ENCODE measurements at regions not wholly inside any gene's neighbourhood (a gene's known extent, or its start where the extent isn't known, plus 50 kb on each side); places are given as distances from the start of the nearest gene placed in this dataset.

DNA sequence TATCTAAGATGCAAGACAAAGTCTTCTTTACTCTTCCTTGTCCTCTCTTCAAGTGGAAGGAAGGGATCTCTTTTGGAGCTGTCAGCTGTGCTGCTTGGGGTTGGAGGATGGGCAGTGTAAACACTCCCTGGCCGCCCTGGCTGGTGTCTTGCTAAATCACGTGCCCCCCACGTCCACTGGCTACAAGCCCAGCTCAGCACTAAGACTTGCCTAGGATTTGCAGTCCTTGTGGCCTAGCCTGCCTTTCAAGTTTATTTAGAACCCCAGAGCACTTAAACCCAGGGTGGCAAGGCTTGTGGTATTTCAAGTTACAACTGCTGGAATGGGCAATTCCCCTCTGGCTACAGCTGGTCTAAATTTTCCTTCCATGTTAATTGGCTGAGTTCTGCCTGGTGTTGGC lies 272.4 kb upstream of the MYO3A start:
- no peaks in the 10 kb centered on the region for H3K9me3 Mint-ChIP-seq (ENCODE audit: unreplicated experiment)
- no peaks in the 10 kb centered on the region for H3K4me1 Mint-ChIP-seq (ENCODE audit: insufficient read depth, unreplicated experiment)
- ChIA-PET POLR2A (no interaction called here), CTCF (no interaction called here)
- BruUV-seq (replicated peaks), result no TSS peak
- H3K27me3 Mint-ChIP-seq (ENCODE audit: insufficient read depth, unreplicated experiment), result peaks cover 99% of the 10 kb centered on the region
- H3K36me3 Mint-ChIP-seq (ENCODE audit: insufficient read depth, unreplicated experiment), result no peaks in the 10 kb centered on the region
- H3K27ac Mint-ChIP-seq (ENCODE audit: low read depth, unreplicated experiment), result no peak overlapping the region
- intact Hi-C loops (cut with micrococcal nuclease), result no loop called here
- TF ChIP-seq, protein P1, sequence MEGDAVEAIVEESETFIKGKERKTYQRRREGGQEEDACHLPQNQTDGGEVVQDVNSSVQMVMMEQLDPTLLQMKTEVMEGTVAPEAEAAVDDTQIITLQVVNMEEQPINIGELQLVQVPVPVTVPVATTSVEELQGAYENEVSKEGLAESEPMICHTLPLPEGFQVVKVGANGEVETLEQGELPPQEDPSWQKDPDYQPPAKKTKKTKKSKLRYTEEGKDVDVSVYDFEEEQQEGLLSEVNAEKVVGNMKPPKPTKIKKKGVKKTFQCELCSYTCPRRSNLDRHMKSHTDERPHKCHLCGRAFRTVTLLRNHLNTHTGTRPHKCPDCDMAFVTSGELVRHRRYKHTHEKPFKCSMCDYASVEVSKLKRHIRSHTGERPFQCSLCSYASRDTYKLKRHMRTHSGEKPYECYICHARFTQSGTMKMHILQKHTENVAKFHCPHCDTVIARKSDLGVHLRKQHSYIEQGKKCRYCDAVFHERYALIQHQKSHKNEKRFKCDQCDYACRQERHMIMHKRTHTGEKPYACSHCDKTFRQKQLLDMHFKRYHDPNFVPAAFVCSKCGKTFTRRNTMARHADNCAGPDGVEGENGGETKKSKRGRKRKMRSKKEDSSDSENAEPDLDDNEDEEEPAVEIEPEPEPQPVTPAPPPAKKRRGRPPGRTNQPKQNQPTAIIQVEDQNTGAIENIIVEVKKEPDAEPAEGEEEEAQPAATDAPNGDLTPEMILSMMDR (IDR thresholded peaks at IDR 0.05; ENCODE audit: unreplicated experiment), result no peak
- no peak overlapping the region for H3K4me3 Mint-ChIP-seq (ENCODE audit: unreplicated experiment)
- DNase-seq (ENCODE audit: unreplicated experiment), result no peak

DNA sequence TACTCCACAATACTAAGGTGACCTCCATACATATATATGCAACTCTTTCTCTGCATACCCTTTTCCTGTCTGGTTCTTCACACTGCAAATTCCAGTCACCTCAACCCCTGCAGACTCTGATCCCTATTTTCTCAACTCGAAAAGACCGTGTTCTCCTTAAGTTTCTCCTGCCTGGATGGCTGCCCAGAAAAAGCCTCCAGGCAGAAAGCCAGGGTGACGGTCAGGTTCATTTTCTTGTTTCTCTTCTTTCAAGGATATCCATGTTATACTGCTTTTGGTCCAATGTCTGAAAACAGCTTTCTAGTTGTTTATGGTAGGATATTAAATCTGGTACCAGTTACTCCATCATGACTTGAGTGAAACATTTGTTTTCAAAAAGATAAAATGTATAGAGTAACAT lies 267.8 kb upstream of the MYO3A start:
- no peaks in the 10 kb centered on the region for H3K36me3 Mint-ChIP-seq (ENCODE audit: insufficient read depth, unreplicated experiment)
- intact Hi-C loops (cut with micrococcal nuclease), result no loop called here
- BruUV-seq (replicated peaks), result no TSS peak
- TF ChIP-seq, protein P1 (IDR thresholded peaks at IDR 0.05; ENCODE audit: unreplicated experiment), result no peak
- no peaks in the 10 kb centered on the region for H3K4me1 Mint-ChIP-seq (ENCODE audit: insufficient read depth, unreplicated experiment)
- peak; percentile 3 for DNase-seq (ENCODE audit: unreplicated experiment)
- H3K27ac Mint-ChIP-seq (ENCODE audit: low read depth, unreplicated experiment), result no peak overlapping the region
- no peaks in the 10 kb centered on the region for H3K9me3 Mint-ChIP-seq (ENCODE audit: unreplicated experiment)
- CTCF ChIA-PET, result no interaction called here
- POLR2A ChIA-PET, result no interaction called here
- no peak overlapping the region for H3K4me3 Mint-ChIP-seq (ENCODE audit: unreplicated experiment)
- H3K27me3 Mint-ChIP-seq (ENCODE audit: insufficient read depth, unreplicated experiment), result peaks cover 85% of the 10 kb centered on the region

DNA sequence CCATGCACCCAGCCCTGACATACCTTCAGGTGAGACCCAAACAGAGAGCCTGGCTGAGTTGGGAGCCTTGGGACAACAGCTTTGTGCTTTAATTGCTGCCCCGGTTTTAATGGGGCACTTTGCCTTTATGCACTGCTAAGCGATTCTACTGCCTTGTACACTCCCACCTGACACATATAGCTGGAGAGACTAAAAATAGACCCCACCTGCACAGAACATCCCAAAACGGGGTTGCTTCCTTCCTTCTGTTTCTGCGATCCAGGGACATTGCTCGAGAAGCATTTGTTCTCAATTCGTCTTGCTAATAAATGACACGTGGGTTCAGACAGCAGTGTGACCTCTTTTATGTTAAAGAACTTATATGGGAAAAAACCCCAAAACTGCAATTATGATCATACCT lies 258.8 kb upstream of the MYO3A start:
- intact Hi-C loops (cut with micrococcal nuclease), result no loop called here
- H3K36me3 Mint-ChIP-seq (ENCODE audit: insufficient read depth, unreplicated experiment), result no peaks in the 10 kb centered on the region
- no peak overlapping the region for H3K27ac Mint-ChIP-seq (ENCODE audit: low read depth, unreplicated experiment)
- no peaks in the 10 kb centered on the region for H3K9me3 Mint-ChIP-seq (ENCODE audit: unreplicated experiment)
- H3K27me3 Mint-ChIP-seq (ENCODE audit: insufficient read depth, unreplicated experiment), result peaks cover 17% of the 10 kb centered on the region
- H3K4me1 Mint-ChIP-seq (ENCODE audit: insufficient read depth, unreplicated experiment), result no peaks in the 10 kb centered on the region
- CTCF ChIA-PET, result no interaction called here
- TF ChIP-seq, protein P1 (IDR thresholded peaks at IDR 0.05; ENCODE audit: unreplicated experiment), result no peak
- POLR2A ChIA-PET, result no interaction called here
- H3K4me3 Mint-ChIP-seq (ENCODE audit: unreplicated experiment), result no peak overlapping the region
- BruUV-seq (replicated peaks), result no TSS peak
- DNase-seq (ENCODE audit: unreplicated experiment), result no peak

DNA sequence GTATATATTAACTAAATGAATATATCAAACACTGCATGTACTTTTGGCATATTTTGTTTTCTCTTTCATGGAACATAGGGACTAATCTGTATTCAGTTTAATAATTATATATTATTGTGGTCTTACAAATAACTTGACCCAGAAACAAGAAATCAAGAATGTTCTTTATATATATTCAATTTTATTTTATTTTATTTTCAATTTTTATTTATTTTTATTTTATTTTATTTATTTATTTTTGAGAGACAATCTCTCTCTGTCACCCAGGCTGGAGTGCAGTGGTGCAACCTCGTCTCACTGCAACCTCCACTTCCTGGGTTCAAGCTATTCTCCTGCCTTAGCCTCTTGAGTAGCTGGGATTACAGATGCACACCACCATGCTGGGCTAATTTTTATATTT lies 258.4 kb upstream of the MYO3A start:
- TF ChIP-seq, protein P1 (IDR thresholded peaks at IDR 0.05; ENCODE audit: unreplicated experiment), result no peak
- Mint-ChIP-seq H3K36me3 (ENCODE audit: insufficient read depth, unreplicated experiment) (no peaks in the 10 kb centered on the region), H3K4me3 (ENCODE audit: unreplicated experiment) (no peak overlapping the region), H3K27me3 (ENCODE audit: insufficient read depth, unreplicated experiment) (peaks cover 17% of the 10 kb centered on the region), H3K9me3 (ENCODE audit: unreplicated experiment) (no peaks in the 10 kb centered on the region), H3K4me1 (ENCODE audit: insufficient read depth, unreplicated experiment) (no peaks in the 10 kb centered on the region), H3K27ac (ENCODE audit: low read depth, unreplicated experiment) (no peak overlapping the region)
- intact Hi-C loops (cut with micrococcal nuclease), result no loop called here
- ChIA-PET CTCF (interaction anchor here (0.6 kb wide), 1 partner anchor 121 kb away, joined by 3 read pairs; no protein-coding TSS in a partner anchor), POLR2A (no interaction called here)
- no peak for DNase-seq (ENCODE audit: unreplicated experiment)
- BruUV-seq (replicated peaks), result no TSS peak
